ENCODE measurements at regions not wholly inside any gene's neighbourhood (a gene's known extent, or its start where the extent isn't known, plus 50 kb on each side); places are given as distances from the start of the nearest gene placed in this dataset.

GRCh38 chr3:82141592-82141991 lies 380.1 kb upstream of the GBE1 start:
- Histone ChIP-seq H4K20me1 (replicated peaks; ENCODE audit: control insufficient read depth, insufficient read depth, low read length) (no peaks in the 10 kb centered on the region), H3K27me3 (ENCODE audit: control insufficient read depth in 2 of 2, insufficient read depth in 2 of 2, low read length in 2 of 2) (no peaks in the 10 kb centered on the region), H3K79me2 (ENCODE audit: control insufficient read depth, insufficient read depth, low read length) (no peaks in the 10 kb centered on the region), H3K27ac (ENCODE audit: extremely low read depth, low read depth, low read length) (no peak overlapping the region), H3K4me2 (ENCODE audit: insufficient read depth, low read length) (no peak overlapping the region), H3K4me1 (replicated peaks in 1 of 2; ENCODE audit: control insufficient read depth in 2 of 2, insufficient read depth in 2 of 2, low read length in 2 of 2) (no peaks in the 10 kb centered on the region), H3K4me3 (no peak overlapping the region), H3K9me1 (ENCODE audit: control insufficient read depth, insufficient read depth, low read length) (no peaks in the 10 kb centered on the region), H3K9ac (ENCODE audit: insufficient read depth in 1 of 2, low read depth in 2 of 2, low read length in 2 of 2) (no peak overlapping the region), H3K9me3 (replicated peaks; ENCODE audit: control insufficient read depth, insufficient read depth, low read depth, low read length) (no peaks in the 10 kb centered on the region), H3K36me3 (ENCODE audit: control insufficient read depth, insufficient read depth, low read length) (no peaks in the 10 kb centered on the region), H2AFZ (ENCODE audit: low read depth, low read length) (no peak overlapping the region)
- BruUV-seq (replicated peaks), result no TSS peak
- FAIRE-seq (no peak), DNase-seq (ENCODE audit: extremely low read depth in 1 of 4, low spot score in 3 of 4) (no peak), ATAC-seq (no peak)
- ChIA-PET CTCF (ENCODE audit: low intra/inter-chr PET ratio) (no interaction called here), POLR2A (no interaction called here)
- in situ Hi-C loops (cut with MboI), result loop anchor here (25.0 kb wide), 1 partner anchor 654 kb away; no protein-coding TSS in a partner anchor
- 0% methylated on average over 1 of the region's 1 CpG for WGBS (ENCODE audit: insufficient coverage, low coverage, missing lambda C conversion rate)
- intact Hi-C loops (cut with micrococcal nuclease), result no loop called here
- TF ChIP-seq ZNF12 (CRISPR knock-in tag; IDR thresholded peaks at IDR 0.05) (no peak), CREB3 (tag; conservative IDR thresholded peaks at IDR 0.05; ENCODE audit: low read depth) (no peak), ATF2 (CRISPR knock-in tag; IDR thresholded peaks at IDR 0.05) (no peak), KAT2B (IDR thresholded peaks at IDR 0.05; ENCODE audit: low read depth, low read length) (no peak), ZBTB26 (CRISPR knock-in tag; IDR thresholded peaks at IDR 0.05) (no peak), JUN (IDR thresholded peaks at IDR 0.05; ENCODE audit: borderline replicate concordance, low read depth, low read length) (no peak), JUN (CRISPR knock-in tag; IDR thresholded peaks at IDR 0.05; ENCODE audit: borderline replicate concordance) (no peak), MCM7 (IDR thresholded peaks at IDR 0.05) (no peak), ZNF586 (CRISPR knock-in tag; conservative IDR thresholded peaks at IDR 0.05) (no peak), ZNF253 (CRISPR knock-in tag; conservative IDR thresholded peaks at IDR 0.05) (no peak), TGIF2 (CRISPR knock-in tag; IDR thresholded peaks at IDR 0.05) (no peak), PHB (CRISPR knock-in tag; IDR thresholded peaks at IDR 0.05) (no peak)
- TF ChIP-seq, protein P1, sequence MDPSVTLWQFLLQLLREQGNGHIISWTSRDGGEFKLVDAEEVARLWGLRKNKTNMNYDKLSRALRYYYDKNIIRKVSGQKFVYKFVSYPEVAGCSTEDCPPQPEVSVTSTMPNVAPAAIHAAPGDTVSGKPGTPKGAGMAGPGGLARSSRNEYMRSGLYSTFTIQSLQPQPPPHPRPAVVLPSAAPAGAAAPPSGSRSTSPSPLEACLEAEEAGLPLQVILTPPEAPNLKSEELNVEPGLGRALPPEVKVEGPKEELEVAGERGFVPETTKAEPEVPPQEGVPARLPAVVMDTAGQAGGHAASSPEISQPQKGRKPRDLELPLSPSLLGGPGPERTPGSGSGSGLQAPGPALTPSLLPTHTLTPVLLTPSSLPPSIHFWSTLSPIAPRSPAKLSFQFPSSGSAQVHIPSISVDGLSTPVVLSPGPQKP (CRISPR knock-in tag; IDR thresholded peaks at IDR 0.05), result no peak
